Psoas muscle (tissue), 7 donors: ENCODE measurements at regions not wholly inside any gene's neighbourhood (a gene's known extent, or its start where the extent isn't known, plus 50 kb on each side); places are given as distances from the start of the nearest gene placed in this dataset.

ENCODE experiments used
- ATAC-seq, 4 donors: fragments of 200-7000 bp; cut with Tn5 transposase; one replicate each; pipeline ENCODE4 v1.9.1; 2020; ENCODE audit warnings: moderate library complexity in 3 of 4, mild to moderate bottlenecking in 2 of 4
- DNase-seq, 2 donors: peaks; one replicate each; pipeline ENCODE4 v3.0.0-alpha.2; 2020
- H3K27ac ChIP-seq: fragments of 200-600 bp; one replicate; pipeline ENCODE4 v1.8.0; 2022
- H3K27me3 ChIP-seq, 3 donors: fragments of 200-600 bp in 1 of 3; one replicate each; pipeline versions ENCODE4 v1.6.1 to v1.8.0; 2013 to 2022; ENCODE audit warnings: low read length in 2 of 3, mild to moderate bottlenecking in 2 of 3, moderate library complexity in 1 of 3; ENCODE audit not compliant: insufficient read depth in 3 of 3
- H3K36me3 ChIP-seq, 2 donors: fragments of 200-600 bp in 1 of 2; one replicate each; pipeline versions ENCODE4 v1.6.1 to v1.8.0; 2013 to 2022; ENCODE audit warnings: low read depth in 1 of 2, mild to moderate bottlenecking in 1 of 2, moderate library complexity in 1 of 2; ENCODE audit not compliant: insufficient read depth in 1 of 2
- H3K4me1 ChIP-seq: fragments of 200-600 bp; one replicate; pipeline ENCODE4 v1.8.0; 2022
- H3K4me3 ChIP-seq: fragments of 200-600 bp; one replicate; pipeline ENCODE4 v1.8.0; 2022; ENCODE audit warnings: mild to moderate bottlenecking
- H3K9me3 ChIP-seq: fragments of 200-600 bp; one replicate; pipeline ENCODE4 v1.8.0; 2022
- WGBS, 3 donors: extraction: QIAGEN DNeasy Blood & Tissue Kit; methylation state at CpG; one replicate each; pipeline versions ENCODE4 v1.1.6 to v1.1.7; 2013; 5-methylcytosine and 5-hydroxymethylcytosine counted together
- intact Hi-C, 2 donors: fragments of 100-400 bp; cut with DNase I; formaldehyde crosslinking; loops; one replicate each; pipeline versions ENCODE4 v1.11.0 to v1.14.2; 2022
- TF ChIP-seq, protein P1 (sequence below): fragments of 200-600 bp; IDR thresholded peaks from one replicate; pipeline ENCODE4 v1.8.0; 2022; ENCODE audit warnings: antibody characterized with exemption
- donor health status: healthy with polysubstance abuse.
- donor health status: DM: no; HTN: no; CAD: no; lungs with moderate emphysema.
- donor health status: Bipolar disorder and iron deficiency.
- donor health status: healthy.
- donor health status: DM: yes; HTN: yes; CAD: no.
- donor health status: DM: no; HTN: no; CAD: no.
- donor health status: DM: yes; HTN: yes; CAD: no.

DNA sequence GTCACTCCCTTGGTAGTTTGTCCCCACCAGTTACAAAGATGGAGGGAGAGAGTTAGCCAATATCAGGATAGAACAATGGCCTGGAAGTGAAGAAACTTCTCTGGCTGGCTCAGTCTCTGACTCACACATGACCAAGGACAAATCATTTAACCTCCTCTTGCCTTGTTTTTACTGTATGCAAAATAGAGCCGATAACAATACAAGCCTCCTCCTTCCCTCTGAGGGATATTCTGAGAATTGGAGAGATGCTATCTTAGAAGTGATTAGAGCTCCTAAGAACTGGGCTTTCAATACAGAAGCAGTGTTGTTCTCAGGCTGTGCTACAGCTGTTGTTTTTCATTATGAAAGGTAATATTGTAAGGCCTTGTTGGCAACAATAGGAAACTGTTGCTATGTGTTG is 87.7 kb upstream of the EGR2 start:
- no peaks in the 10 kb centered on the region for H3K36me3 ChIP-seq
- H3K27me3 ChIP-seq: peaks cover 0 to 4% (median 0%) of the 10 kb centered on the region in 3 donors
- intact Hi-C loops: no loop called here
- ATAC-seq: no peak
- no peak overlapping the region for H3K27ac ChIP-seq
- DNase-seq: no peak
- H3K4me3 ChIP-seq: no peak overlapping the region
- H3K4me1 ChIP-seq: no peaks in the 10 kb centered on the region
- 20 to 32% (median 29%) methylated on average over 1 of the region's 1 CpG for WGBS, 3 donors
- TF ChIP-seq, protein P1, sequence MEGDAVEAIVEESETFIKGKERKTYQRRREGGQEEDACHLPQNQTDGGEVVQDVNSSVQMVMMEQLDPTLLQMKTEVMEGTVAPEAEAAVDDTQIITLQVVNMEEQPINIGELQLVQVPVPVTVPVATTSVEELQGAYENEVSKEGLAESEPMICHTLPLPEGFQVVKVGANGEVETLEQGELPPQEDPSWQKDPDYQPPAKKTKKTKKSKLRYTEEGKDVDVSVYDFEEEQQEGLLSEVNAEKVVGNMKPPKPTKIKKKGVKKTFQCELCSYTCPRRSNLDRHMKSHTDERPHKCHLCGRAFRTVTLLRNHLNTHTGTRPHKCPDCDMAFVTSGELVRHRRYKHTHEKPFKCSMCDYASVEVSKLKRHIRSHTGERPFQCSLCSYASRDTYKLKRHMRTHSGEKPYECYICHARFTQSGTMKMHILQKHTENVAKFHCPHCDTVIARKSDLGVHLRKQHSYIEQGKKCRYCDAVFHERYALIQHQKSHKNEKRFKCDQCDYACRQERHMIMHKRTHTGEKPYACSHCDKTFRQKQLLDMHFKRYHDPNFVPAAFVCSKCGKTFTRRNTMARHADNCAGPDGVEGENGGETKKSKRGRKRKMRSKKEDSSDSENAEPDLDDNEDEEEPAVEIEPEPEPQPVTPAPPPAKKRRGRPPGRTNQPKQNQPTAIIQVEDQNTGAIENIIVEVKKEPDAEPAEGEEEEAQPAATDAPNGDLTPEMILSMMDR: no peak
- no peaks in the 10 kb centered on the region for H3K9me3 ChIP-seq

DNA sequence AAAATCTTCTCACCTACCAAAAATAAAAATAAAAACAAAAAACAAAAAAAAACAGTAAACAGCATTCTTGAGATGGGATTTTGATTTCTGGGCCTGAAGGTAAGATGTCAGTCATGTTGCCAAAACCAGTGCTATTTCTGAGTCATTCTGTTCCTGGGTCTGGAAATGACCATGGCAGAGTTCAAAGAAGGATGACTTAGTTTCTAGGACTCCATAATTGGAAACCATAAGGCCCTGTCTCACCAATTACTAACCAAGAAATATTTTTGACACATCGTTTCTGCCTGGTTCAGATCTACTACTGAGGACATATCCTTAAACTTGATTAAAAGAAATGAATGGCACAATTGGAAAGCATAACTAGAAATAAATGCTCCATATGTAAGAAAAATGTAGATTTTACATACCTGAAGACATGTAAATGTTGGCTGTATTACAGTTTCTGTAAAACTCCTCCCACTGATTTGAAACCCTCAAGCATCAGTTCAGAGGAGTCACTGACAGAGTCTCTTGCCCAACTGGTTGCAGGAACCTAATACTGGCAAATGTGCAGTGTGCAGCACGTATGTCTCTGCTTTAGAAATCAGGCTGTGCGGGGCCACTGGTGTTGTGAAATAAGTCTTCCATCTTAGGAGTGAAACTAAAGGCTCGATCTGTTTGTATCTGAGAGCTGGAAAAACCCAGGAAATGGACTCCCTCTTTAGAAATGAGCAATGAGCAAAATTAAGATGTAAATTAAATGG is 84.8 kb upstream of the EGR2 start:
- intact Hi-C loops: no loop called here
- Histone ChIP-seq H3K9me3 (no peaks in the 10 kb centered on the region), H3K27me3 (no peaks in the 10 kb centered on the region), H3K27ac (no peak overlapping the region), H3K4me1 (no peaks in the 10 kb centered on the region), H3K4me3 (no peak overlapping the region), H3K36me3 (no peaks in the 10 kb centered on the region)
- TF ChIP-seq, protein P1: no peak
- DNase-seq: no peak
- no peak for ATAC-seq
- 81 to 88% (median 82%) methylated on average over 4 of the region's 4 CpGs for WGBS, 3 donors

DNA sequence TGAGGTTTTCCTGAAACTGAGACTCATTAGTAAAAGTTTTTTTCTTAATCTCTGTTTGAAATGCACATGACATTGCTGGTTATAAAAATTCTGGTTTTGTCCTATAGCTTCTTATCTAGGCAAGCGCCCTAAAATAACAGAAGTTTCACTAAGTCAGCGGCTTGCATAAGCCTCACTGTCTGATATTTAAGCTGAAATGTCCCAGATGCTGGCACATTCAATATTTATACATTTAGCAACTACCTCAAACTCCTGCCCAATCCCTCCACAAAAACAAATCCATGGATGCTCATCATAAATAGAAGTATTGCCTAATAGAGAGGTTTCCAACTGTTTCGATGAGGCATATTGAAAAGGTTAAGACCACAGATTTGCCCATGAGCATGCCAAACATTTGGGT is 83.1 kb upstream of the EGR2 start:
- ATAC-seq (no peak), DNase-seq (no peak)
- no peaks in the 10 kb centered on the region for H3K36me3 ChIP-seq
- no peaks in the 10 kb centered on the region for H3K9me3 ChIP-seq
- no peaks in the 10 kb centered on the region for H3K27me3 ChIP-seq
- H3K4me1 ChIP-seq: no peaks in the 10 kb centered on the region
- 83 to 95% (median 85%) methylated on average over 3 of the region's 3 CpGs for whole genome bisulfite sequencing, 3 donors
- intact Hi-C loops: no loop called here
- no peak overlapping the region for H3K27ac ChIP-seq
- no peak overlapping the region for H3K4me3 ChIP-seq
- TF ChIP-seq, protein P1: no peak

DNA sequence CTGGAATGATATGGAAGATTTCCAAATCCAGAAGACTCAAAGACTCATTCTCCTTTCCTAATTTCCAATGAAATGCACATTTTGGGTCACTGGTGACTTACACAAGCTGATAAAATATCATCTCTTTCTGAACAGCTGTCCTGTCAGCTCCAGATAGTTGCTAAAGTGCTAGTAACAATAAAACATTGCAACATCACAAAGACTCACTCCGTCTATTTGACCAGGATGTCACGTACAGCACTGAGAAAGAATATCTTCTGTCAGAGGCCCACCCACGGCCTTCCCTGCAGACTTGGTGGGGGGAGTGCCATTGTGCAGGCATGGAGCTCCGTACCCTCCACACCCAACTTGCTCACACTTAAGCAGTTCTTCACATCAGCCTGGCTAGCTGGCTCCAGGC is 78.9 kb upstream of the EGR2 start:
- DNase-seq: no peak
- no peaks in the 10 kb centered on the region for H3K9me3 ChIP-seq
- TF ChIP-seq, protein P1: no peak
- intact Hi-C loops: no loop called here
- WGBS, 3 donors: 74 to 82% (median 77%) methylated on average over 4 of the region's 4 CpGs
- no peak overlapping the region for H3K4me3 ChIP-seq
- no peak overlapping the region for H3K27ac ChIP-seq
- no peaks in the 10 kb centered on the region for H3K4me1 ChIP-seq
- H3K36me3 ChIP-seq: no peaks in the 10 kb centered on the region
- H3K27me3 ChIP-seq: no peaks in the 10 kb centered on the region
- no peak for ATAC-seq

DNA sequence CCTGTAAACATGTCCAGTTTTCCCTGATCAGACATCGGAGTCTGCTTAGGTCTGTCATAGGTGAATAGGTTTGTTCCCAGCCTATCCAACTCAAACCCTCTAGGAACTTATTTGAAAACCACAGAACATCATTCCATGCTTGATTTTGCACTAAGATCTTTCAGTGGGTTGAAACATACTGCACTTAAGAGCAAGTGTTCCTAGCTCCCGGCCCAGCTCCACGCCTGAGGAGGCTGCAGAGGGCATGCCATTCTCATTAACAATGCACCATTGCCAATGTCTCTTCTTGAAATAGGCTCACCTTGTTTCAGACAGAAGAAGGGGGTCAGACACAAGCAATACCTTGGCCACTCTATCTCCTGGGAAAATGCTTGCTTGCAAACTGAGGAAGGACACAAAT is 78.0 kb upstream of the EGR2 start:
- Histone ChIP-seq H3K4me3 (no peak overlapping the region), H3K36me3 (no peaks in the 10 kb centered on the region), H3K27ac (no peak overlapping the region), H3K4me1 (no peaks in the 10 kb centered on the region), H3K9me3 (no peaks in the 10 kb centered on the region), H3K27me3 (no peaks in the 10 kb centered on the region)
- WGBS, 3 donors: 72 to 86% (median 77%) methylated on average over 3 of the region's 3 CpGs
- no peak for ATAC-seq
- DNase-seq: no peak
- intact Hi-C loops: no loop called here
- TF ChIP-seq, protein P1: no peak
